ENCODE measurements at regions not wholly inside any gene's neighbourhood (a gene's known extent, or its start where the extent isn't known, plus 50 kb on each side); places are given as distances from the start of the nearest gene placed in this dataset.

GRCh38 chr11:106306942-106307341 lies 229.5 kb downstream of the AASDHPPT start:
- Histone ChIP-seq H3K36me3 (ENCODE audit: control insufficient read depth in 2 of 2, insufficient read depth in 1 of 2, low read length in 2 of 2) (no peaks in the 10 kb centered on the region), H3K4me1 (ENCODE audit: control insufficient read depth, insufficient read depth, low read length) (no peaks in the 10 kb centered on the region), H3K4me3 (ENCODE audit: low read depth, low read length) (no peak overlapping the region), H3K9me3 (ENCODE audit: control insufficient read depth, insufficient read depth, low read depth, low read length) (no peaks in the 10 kb centered on the region), H3K27ac (ENCODE audit: extremely low read depth, low read depth, low read length) (no peak overlapping the region)
- ChIA-PET POLR2A (no interaction called here), CTCF (interaction anchor here (0.6 to 2.2 kb wide), 2 partner anchors 12 to 44 kb away, joined by 3 to 6 read pairs; no protein-coding TSS in a partner anchor)
- no peak for TF ChIP-seq ZNF274 (IDR thresholded peaks at IDR 0.05; ENCODE audit: low read length)
- TF ChIP-seq ZNF274 (tag by site-specific recombination; IDR thresholded peaks at IDR 0.05; ENCODE audit: borderline replicate concordance): no peak

GRCh38 chr11:106309070-106309684 lies 231.7 kb downstream of the AASDHPPT start:
- H3K9me3 ChIP-seq (ENCODE audit: control insufficient read depth, insufficient read depth, low read depth, low read length): no peaks in the 10 kb centered on the region
- H3K4me1 ChIP-seq (ENCODE audit: control insufficient read depth, insufficient read depth, low read length): no peaks in the 10 kb centered on the region
- ChIA-PET CTCF (no interaction called here), POLR2A (no interaction called here)
- H3K4me3 ChIP-seq (ENCODE audit: low read depth, low read length): no peak overlapping the region
- no peak overlapping the region for H3K27ac ChIP-seq (ENCODE audit: extremely low read depth, low read depth, low read length)
- no peaks in the 10 kb centered on the region for H3K36me3 ChIP-seq (ENCODE audit: control insufficient read depth in 2 of 2, insufficient read depth in 1 of 2, low read length in 2 of 2)
- no peak for TF ChIP-seq ZNF843 (tag by site-specific recombination; IDR thresholded peaks at IDR 0.05)
- TF ChIP-seq SALL2 (tag by site-specific recombination; IDR thresholded peaks at IDR 0.05; ENCODE audit: borderline replicate concordance): no peak
- no peak for TF ChIP-seq ZNF623 (tag by site-specific recombination; IDR thresholded peaks at IDR 0.05)
- no peak for TF ChIP-seq MEIS1 (CRISPR knock-in tag; IDR thresholded peaks at IDR 0.05; ENCODE audit: borderline replicate concordance)
- TF ChIP-seq ZNF521 (tag by site-specific recombination; IDR thresholded peaks at IDR 0.05): no peak
- TF ChIP-seq ZNF174 (tag by site-specific recombination; IDR thresholded peaks at IDR 0.05): no peak
- TF ChIP-seq PBX3 (CRISPR knock-in tag; IDR thresholded peaks at IDR 0.05): no peak
- no peak for TF ChIP-seq ZNF580 (tag by site-specific recombination; IDR thresholded peaks at IDR 0.05)
- TF ChIP-seq ZNF16 (tag by site-specific recombination; IDR thresholded peaks at IDR 0.05; ENCODE audit: low read depth): no peak
- no peak for TF ChIP-seq ZNF677 (tag by site-specific recombination; IDR thresholded peaks at IDR 0.05)
- TF ChIP-seq ZNF426 (tag by site-specific recombination; IDR thresholded peaks at IDR 0.05): no peak
- no peak for TF ChIP-seq ZNF350 (tag by site-specific recombination; IDR thresholded peaks at IDR 0.05)
- TF ChIP-seq PRDM10 (tag by site-specific recombination; IDR thresholded peaks at IDR 0.05): no peak
- TF ChIP-seq HOXA7 (CRISPR knock-in tag; IDR thresholded peaks at IDR 0.05; ENCODE audit: borderline replicate concordance): no peak
- TF ChIP-seq ZNF169 (tag by site-specific recombination; IDR thresholded peaks at IDR 0.05): no peak
- no peak for TF ChIP-seq ZBTB11 (tag by site-specific recombination; conservative IDR thresholded peaks at IDR 0.05; ENCODE audit: low read depth)
- no peak for TF ChIP-seq REST (tag by site-specific recombination; IDR thresholded peaks at IDR 0.05)
- TF ChIP-seq ZNF830 (tag by site-specific recombination; IDR thresholded peaks at IDR 0.05; ENCODE audit: low read depth): no peak
- TF ChIP-seq ZFP37 (tag by site-specific recombination; IDR thresholded peaks at IDR 0.05): no peak

Data from HEK293 (cell line).